GM12872 (cell line): ENCODE measurements at regions not wholly inside any gene's neighbourhood (a gene's known extent, or its start where the extent isn't known, plus 50 kb on each side); places are given as distances from the start of the nearest gene placed in this dataset.
A peak's percentile ranks its signal among the peaks of the same experiment; 100 is the strongest.

Experiments used
- TF ChIP-seq, protein P1 (sequence below): IDR thresholded peaks from 3 replicates; pipeline ENCODE4 v1.5.1; 2011; ENCODE audit warnings: low read depth, mild to moderate bottlenecking, low read length, moderate library complexity; ENCODE audit not compliant: insufficient read depth

DNA sequence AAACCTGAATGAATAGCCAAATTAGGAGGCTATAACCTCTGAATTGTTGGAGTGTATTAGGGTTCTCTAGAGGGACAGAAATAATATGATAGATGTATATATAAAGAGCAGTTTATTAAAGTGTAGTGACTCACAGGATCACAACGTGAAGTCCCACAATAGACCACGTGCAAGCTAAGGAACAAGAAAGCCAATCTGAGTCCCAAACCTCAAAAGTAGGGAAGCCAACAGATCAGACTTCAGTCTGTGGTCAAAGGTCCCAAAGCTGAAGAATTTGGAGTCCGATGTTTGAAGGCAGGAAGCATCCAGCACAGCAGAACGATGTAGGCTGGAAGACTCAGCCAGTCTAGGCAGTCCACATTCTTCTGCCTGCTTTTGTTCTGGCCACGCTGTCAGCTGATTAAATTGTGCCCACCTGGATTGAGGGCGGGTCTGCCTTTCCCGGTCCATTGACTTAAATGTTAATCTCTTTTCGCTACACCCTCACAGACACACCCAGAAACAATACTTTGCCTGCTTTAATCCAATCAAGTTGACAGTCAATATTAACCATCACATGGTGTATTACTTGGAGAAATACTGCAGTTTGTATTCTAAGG, 550.6 kb downstream of the CDH10 start:
- TF ChIP-seq, protein P1, sequence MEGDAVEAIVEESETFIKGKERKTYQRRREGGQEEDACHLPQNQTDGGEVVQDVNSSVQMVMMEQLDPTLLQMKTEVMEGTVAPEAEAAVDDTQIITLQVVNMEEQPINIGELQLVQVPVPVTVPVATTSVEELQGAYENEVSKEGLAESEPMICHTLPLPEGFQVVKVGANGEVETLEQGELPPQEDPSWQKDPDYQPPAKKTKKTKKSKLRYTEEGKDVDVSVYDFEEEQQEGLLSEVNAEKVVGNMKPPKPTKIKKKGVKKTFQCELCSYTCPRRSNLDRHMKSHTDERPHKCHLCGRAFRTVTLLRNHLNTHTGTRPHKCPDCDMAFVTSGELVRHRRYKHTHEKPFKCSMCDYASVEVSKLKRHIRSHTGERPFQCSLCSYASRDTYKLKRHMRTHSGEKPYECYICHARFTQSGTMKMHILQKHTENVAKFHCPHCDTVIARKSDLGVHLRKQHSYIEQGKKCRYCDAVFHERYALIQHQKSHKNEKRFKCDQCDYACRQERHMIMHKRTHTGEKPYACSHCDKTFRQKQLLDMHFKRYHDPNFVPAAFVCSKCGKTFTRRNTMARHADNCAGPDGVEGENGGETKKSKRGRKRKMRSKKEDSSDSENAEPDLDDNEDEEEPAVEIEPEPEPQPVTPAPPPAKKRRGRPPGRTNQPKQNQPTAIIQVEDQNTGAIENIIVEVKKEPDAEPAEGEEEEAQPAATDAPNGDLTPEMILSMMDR: no peak

DNA sequence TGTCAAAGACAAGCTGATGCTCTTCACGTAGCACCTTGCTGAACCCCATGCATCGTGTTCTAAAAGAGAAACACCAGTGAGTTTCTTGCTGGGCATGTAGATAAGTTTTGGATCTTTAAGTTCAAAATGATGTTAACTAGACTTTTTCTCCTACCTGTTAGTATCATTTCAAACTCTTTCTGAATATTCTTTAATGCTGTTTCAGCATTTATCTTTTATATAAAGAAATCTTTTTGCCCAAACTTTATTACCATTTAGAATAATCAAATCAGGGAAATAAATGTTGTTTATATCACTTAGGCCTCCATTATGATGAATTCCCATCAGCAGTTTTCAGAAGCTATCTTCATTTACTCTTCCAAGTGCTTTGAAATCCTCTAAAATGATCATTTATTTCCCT, 542.8 kb downstream of the CDH10 start:
- TF ChIP-seq, protein P1: no peak

DNA sequence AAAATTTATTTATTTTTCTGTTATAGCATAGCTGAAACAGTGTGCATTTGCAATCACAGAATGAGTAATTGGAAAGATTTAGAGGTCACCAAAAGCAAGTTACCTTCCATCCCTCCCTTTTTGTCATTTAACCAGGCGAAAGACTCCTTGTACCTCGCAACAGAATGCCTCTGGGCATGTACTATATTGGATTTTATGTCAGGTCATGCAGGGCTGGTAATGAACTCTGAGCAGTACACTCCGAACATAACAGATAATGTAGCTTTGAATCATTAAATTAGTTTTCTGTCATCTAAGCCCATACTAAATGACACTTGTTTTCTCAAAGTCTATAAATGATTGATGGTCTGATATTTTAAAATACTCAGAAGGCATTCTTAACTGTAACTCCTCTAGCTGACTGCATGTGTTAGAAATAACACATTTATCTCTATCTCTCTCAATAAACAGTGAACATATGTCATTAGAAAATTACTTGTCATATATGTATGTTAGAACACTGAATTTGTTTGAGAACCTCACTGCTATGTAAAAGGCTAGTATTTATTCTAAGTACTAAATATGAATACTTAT, 541.2 kb downstream of the CDH10 start:
- TF ChIP-seq, protein P1: no peak

DNA sequence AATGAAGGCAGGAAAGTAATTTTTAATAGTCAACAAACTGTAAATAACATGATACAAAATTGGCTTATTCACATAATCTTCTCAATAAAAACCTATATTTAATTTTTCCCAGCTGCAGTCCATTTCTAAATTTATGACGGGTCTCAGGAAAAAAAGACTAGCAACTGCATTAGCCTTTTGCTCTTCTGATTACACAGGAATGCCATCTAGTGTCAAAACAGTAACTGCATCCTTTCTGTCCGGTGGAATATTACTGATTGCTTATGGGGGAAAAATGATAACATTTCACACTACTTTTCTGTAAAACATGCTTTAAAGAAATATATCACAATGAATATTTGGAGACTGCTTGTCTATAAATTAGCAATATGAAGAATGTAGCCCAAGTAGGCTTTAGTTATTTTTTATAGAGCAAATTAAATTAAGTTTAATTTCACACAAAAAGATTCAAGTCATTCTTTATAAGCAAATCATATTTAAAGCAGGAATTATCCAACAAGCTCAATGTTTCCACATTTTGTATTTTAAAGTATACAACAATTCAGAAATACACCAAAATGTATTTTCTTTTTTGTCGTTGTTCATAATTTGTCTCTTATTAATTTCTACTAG, 534.7 kb downstream of the CDH10 start:
- TF ChIP-seq, protein P1: 0 out of 3 replicates have a peak, but pooled peaks have one; percentile 7

DNA sequence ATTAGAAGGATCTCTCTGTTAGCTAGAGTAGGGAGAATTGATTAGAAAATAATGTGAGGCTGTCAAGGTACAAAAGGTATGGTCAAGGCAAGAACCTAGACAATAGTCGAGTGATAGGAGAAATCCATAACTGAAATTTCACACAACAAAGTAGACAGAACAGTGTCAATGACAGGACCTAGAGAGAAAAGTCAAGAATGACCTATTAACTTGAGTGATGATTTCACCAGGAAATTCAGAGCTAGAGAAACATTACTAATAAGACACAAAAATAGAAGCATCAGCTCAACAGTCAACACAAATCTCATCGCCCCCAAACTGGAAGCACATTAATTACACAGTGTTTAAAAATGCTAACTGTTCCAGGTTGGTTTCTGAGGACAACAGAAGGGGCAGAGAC, 532.4 kb downstream of the CDH10 start:
- TF ChIP-seq, protein P1: no peak

DNA sequence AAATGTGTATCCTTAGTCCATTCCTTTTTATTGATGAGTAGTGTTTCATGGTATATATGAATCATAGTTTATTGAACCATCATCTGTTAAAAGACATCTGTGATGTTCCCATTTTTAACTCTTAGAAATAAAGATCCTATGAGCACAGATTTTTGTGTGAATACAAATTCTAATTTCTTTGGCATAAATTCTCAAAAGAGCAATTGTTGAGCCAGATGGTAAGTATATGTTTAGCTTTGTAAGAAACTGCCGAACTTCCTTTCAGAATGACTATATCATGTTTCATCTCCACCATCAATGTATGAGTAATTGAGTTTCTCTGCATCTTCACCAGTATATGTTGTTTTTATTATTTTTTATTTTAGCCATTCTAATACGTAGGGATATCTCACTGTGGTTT, 526.4 kb downstream of the CDH10 start:
- TF ChIP-seq, protein P1: no peak

DNA sequence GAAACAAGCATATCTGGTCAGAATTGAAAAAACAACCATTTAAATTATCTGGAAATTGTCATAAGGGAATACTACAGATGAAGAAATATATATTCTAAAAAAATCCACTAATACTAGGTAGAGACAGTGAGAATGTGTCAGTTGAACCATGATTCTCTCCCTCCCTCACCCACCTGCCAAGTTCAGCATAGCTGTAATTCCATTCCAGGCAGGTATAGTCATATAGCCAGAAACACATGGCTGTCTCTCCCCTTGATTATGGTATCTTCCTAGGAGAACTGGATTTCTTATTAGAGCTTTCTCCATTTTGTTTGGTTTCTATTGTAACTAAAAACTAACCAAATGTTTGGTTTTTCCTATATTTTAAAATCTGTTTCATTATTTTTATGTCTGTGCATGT, 509.2 kb downstream of the CDH10 start:
- TF ChIP-seq, protein P1: no peak
